ENCODE measurements at regions not wholly inside any gene's neighbourhood (a gene's known extent, or its start where the extent isn't known, plus 50 kb on each side); places are given as distances from the start of the nearest gene placed in this dataset.

DNA sequence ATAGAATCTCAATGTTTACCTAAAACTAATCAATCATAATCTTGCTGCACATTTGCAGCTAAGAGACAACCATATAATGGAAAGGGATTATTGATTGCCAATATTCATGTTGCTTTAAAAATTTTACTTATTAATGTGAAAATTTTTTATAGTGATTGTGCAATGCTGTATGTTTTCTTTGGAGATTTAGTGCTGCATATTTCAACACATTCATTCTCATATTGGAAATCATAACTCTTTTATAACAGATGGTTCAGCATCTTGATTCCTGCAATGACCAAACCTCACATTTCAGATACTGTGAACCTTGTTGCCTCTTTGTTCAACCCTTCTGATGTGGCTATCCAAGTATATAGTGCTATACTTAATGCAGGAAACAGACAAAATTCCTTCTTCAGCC is 502.6 kb downstream of the C4orf33 start:
- DNase-seq: no peak
- Mint-ChIP-seq H3K36me3 (ENCODE audit: unreplicated experiment) (no peaks in the 10 kb centered on the region), H3K9me3 (ENCODE audit: unreplicated experiment) (no peaks in the 10 kb centered on the region), H3K27ac (ENCODE audit: unreplicated experiment) (no peak overlapping the region), H3K4me3 (ENCODE audit: unreplicated experiment) (no peak overlapping the region), H3K4me1 (ENCODE audit: low read depth, unreplicated experiment) (peaks cover 3% of the 10 kb centered on the region), H3K27me3 (ENCODE audit: unreplicated experiment) (peaks cover 1% of the 10 kb centered on the region)
- TF ChIP-seq, protein P1, sequence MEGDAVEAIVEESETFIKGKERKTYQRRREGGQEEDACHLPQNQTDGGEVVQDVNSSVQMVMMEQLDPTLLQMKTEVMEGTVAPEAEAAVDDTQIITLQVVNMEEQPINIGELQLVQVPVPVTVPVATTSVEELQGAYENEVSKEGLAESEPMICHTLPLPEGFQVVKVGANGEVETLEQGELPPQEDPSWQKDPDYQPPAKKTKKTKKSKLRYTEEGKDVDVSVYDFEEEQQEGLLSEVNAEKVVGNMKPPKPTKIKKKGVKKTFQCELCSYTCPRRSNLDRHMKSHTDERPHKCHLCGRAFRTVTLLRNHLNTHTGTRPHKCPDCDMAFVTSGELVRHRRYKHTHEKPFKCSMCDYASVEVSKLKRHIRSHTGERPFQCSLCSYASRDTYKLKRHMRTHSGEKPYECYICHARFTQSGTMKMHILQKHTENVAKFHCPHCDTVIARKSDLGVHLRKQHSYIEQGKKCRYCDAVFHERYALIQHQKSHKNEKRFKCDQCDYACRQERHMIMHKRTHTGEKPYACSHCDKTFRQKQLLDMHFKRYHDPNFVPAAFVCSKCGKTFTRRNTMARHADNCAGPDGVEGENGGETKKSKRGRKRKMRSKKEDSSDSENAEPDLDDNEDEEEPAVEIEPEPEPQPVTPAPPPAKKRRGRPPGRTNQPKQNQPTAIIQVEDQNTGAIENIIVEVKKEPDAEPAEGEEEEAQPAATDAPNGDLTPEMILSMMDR (IDR thresholded peaks at IDR 0.05; ENCODE audit: partially characterized antibody, unreplicated experiment): no peak

DNA sequence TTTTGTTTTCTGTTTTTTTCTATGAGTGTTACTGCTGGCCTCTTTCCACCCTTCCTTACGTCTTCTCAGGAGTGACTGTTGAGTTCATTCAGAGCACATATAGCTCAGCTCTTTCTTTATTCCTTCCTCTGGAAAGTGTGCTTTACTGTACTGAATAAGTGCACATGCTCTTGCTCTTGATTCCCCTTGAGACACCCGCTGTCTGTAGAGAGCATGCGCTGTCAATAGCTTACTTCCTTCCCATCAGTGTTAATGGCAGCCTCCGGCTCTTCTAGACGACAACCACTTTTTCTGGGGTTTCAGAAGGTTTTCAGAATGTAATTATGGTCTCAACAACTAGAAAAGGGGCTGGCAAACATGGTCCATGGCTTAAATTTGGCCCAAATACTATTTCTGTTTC is 504.9 kb downstream of the C4orf33 start:
- Mint-ChIP-seq H3K36me3 (ENCODE audit: unreplicated experiment) (no peaks in the 10 kb centered on the region), H3K27me3 (ENCODE audit: unreplicated experiment) (peaks cover 1% of the 10 kb centered on the region), H3K4me1 (ENCODE audit: low read depth, unreplicated experiment) (peaks cover 3% of the 10 kb centered on the region), H3K27ac (ENCODE audit: unreplicated experiment) (no peak overlapping the region), H3K9me3 (ENCODE audit: unreplicated experiment) (no peaks in the 10 kb centered on the region), H3K4me3 (ENCODE audit: unreplicated experiment) (no peak overlapping the region)
- peak; percentile 22 for DNase-seq
- TF ChIP-seq, protein P1 (IDR thresholded peaks at IDR 0.05; ENCODE audit: partially characterized antibody, unreplicated experiment): no peak

DNA sequence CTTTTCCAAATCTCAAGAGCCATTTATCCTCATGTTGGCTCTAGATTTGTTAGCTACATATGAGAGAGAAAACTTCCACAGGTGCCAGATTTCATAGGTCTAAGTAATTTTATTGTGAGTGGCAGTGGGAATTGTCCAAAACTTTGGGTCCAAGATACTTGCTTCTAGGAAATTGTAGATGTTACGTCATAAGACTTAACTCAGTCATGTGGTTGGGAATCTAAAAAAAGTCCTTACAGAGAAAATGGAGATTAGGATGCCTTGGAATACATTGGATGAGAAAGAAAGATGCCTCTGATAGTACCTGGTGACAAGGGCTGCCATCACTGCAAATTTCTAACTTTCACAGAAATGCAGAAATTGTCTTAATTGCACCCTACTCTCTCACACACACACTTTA is 506.5 kb downstream of the C4orf33 start:
- Mint-ChIP-seq H3K36me3 (ENCODE audit: unreplicated experiment) (no peaks in the 10 kb centered on the region), H3K27me3 (ENCODE audit: unreplicated experiment) (peaks cover 1% of the 10 kb centered on the region), H3K4me1 (ENCODE audit: low read depth, unreplicated experiment) (peaks cover 3% of the 10 kb centered on the region), H3K27ac (ENCODE audit: unreplicated experiment) (no peak overlapping the region), H3K9me3 (ENCODE audit: unreplicated experiment) (no peaks in the 10 kb centered on the region), H3K4me3 (ENCODE audit: unreplicated experiment) (no peak overlapping the region)
- DNase-seq: no peak
- TF ChIP-seq, protein P1 (IDR thresholded peaks at IDR 0.05; ENCODE audit: partially characterized antibody, unreplicated experiment): no peak

DNA sequence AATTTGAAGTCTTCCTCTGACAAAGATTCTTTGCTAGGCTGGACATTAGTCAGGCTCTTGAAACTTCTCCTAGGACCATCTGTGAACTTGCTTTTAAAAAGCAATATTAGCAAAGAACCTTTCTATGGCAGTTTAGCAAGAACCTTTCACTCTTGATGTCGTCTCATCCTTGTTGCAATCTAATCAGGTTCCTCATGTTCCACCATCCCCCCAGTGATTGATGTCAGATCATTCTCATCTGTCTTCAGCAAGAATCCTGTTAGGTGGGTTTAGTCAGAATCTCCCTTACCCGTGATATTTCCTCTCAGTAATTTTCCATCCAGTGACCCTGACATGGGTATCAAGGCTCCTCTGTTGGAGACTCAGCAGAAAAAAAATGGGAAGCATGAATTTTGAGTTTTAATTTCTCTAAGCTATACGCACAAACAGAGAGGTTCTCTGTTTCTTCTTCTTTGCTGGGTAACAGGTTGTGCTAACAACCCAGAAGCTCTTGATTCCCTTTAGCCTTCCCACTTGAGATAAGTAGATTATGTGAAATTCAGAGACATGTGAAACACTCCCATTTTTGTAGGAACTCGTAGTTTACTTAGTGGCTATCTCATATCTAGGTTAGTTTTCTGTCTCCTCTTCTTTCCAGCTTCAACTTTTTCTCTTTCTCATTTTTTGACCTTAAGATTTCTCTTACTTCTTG is 507.4 kb downstream of the C4orf33 start:
- Mint-ChIP-seq H3K4me3 (ENCODE audit: unreplicated experiment) (no peak overlapping the region), H3K27me3 (ENCODE audit: unreplicated experiment) (peaks cover 1% of the 10 kb centered on the region), H3K9me3 (ENCODE audit: unreplicated experiment) (no peaks in the 10 kb centered on the region), H3K27ac (ENCODE audit: unreplicated experiment) (no peak overlapping the region), H3K36me3 (ENCODE audit: unreplicated experiment) (no peaks in the 10 kb centered on the region), H3K4me1 (ENCODE audit: low read depth, unreplicated experiment) (peaks cover 3% of the 10 kb centered on the region)
- TF ChIP-seq, protein P1 (IDR thresholded peaks at IDR 0.05; ENCODE audit: partially characterized antibody, unreplicated experiment): no peak
- no peak for DNase-seq

DNA sequence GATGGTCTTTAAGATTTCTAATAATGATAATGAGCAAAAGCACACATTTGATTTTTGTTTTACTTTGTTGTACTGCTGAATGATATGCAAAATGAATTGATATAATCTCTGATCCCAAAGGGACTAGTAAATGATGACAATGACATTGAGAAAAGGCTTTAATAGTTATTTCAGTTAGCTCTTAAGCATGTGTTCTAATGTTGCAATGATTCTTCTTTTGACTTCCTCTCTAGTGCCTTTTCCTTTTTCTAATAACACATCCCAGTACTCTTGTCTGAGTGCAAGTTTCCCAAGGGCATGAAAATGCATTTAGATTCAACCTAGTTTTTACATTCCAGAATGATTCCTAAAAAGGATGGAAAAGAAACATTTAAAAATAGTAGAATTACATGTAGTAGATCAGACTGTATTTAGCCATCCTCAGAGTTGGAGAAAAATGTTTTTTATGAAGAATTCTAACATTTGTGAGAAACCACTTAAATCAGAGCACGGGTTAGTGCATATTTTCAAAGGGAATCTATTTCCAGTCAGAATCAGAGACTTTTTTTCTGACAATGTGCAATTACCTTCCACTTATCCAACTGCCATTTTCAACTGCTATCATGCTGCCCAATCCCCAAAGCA is 508.8 kb downstream of the C4orf33 start:
- Mint-ChIP-seq H3K27me3 (ENCODE audit: unreplicated experiment) (peaks cover under 1% of the 10 kb centered on the region), H3K4me3 (ENCODE audit: unreplicated experiment) (no peak overlapping the region)

More for the DNA sequence above, 508.8 kb downstream of the C4orf33 start:
- DNase-seq: no peak
- TF ChIP-seq, protein P1 (IDR thresholded peaks at IDR 0.05; ENCODE audit: partially characterized antibody, unreplicated experiment): no peak
- no peaks in the 10 kb centered on the region for H3K36me3 Mint-ChIP-seq (ENCODE audit: unreplicated experiment)
- no peak overlapping the region for H3K27ac Mint-ChIP-seq (ENCODE audit: unreplicated experiment)
- peaks cover 3% of the 10 kb centered on the region for H3K4me1 Mint-ChIP-seq (ENCODE audit: low read depth, unreplicated experiment)
- no peaks in the 10 kb centered on the region for H3K9me3 Mint-ChIP-seq (ENCODE audit: unreplicated experiment)

Measured in glutamatergic neuron (in vitro differentiated cells).